GM12878 (cell line): ENCODE measurements at regions not wholly inside any gene's neighbourhood (a gene's known extent, or its start where the extent isn't known, plus 50 kb on each side); places are given as distances from the start of the nearest gene placed in this dataset.

Experiments
- ATAC-seq: fragments of 200-7000 bp; cut with Tn5 transposase; 3 replicates; pipeline ENCODE4 v1.9.1; 2020; ENCODE audit warnings: mild to moderate bottlenecking, moderate library complexity
- BruUV-seq: library from RNA; stranded (reverse); fragments of 400-500 nt; replicated peaks from 2 replicates; lab custom pipeline; 2021; lab: Mats Ljungman, UMichigan
- CTCF ChIA-PET: fragments of 300-600 bp; sonication (Branson Sonifier 250); formaldehyde crosslinking; extraction: SDS; loops from one replicate; lab custom pipeline; 2021; ENCODE audit warnings: inconsistent platforms; lab: Yijun Ruan, JAX
- POLR2A ChIA-PET: fragments of 350-600 bp; formaldehyde crosslinking; extraction: SDS; loops from one replicate; lab custom pipeline; 2021; ENCODE audit warnings: inconsistent platforms; lab: Charles Lee
- RAD21 ChIA-PET: fragments of 300-600 bp; sonication (Branson Sonifier 250); formaldehyde crosslinking; loops from one replicate; lab custom pipeline; 2023; ENCODE audit warnings: antibody characterized with exemption; ENCODE audit not compliant: unreplicated experiment; lab: Charles Lee
- SMC1A ChIA-PET: fragments of 300-600 bp; sonication (Branson Sonifier 250); formaldehyde crosslinking; loops from one replicate; lab custom pipeline; 2023; ENCODE audit not compliant: unreplicated experiment, uncharacterized antibody; lab: Charles Lee
- DNase-seq: peaks from one replicate; pipeline ENCODE4 v3.0.0-alpha.2; 2011; ENCODE audit warnings: low read depth, low spot score
- FAIRE-seq: peaks from 3 replicates; lab custom pipeline; 2011; peaks lifted over from hg19 to GRCh38; lab: Jason Lieb, UNC
- H2AFZ ChIP-seq: 2 replicates; pipeline ENCODE4 v1.6.0; 2011; ENCODE audit warnings: low read depth, low read length, control low read depth; ENCODE audit not compliant: control insufficient read depth
- H3K27ac ChIP-seq: 2 replicates; pipeline ENCODE4 v1.5.1; 2011; ENCODE audit warnings: control low read depth; ENCODE audit not compliant: control insufficient read depth, insufficient read depth
- H3K27me3 ChIP-seq, 2 experiments: replicated peaks in 1 of 2; 2 replicates each; pipeline versions ENCODE4 v1.6.0 to v1.6.1; 2011; ENCODE audit warnings: low read length in 1 of 2; ENCODE audit not compliant: control insufficient read depth in 2 of 2, insufficient read depth in 2 of 2
- H3K36me3 ChIP-seq, 2 experiments: 2 replicates each; pipeline ENCODE4 v1.5.1; 2011; ENCODE audit warnings: low read length in 1 of 2; ENCODE audit not compliant: control insufficient read depth in 2 of 2, insufficient read depth in 2 of 2
- H3K4me1 ChIP-seq: 2 replicates; pipeline ENCODE4 v1.6.1; 2011; ENCODE audit warnings: mild to moderate bottlenecking, low read length, moderate library complexity, mixed read lengths; ENCODE audit not compliant: control insufficient read depth, insufficient read depth
- H3K4me2 ChIP-seq: 2 replicates; pipeline ENCODE4 v1.6.0; 2011; ENCODE audit warnings: control low read depth; ENCODE audit not compliant: control insufficient read depth, insufficient read depth
- H3K4me3 ChIP-seq: fragments of 200-600 bp; sonication (generic); 2 replicates; pipeline ENCODE4 v1.5.1; 2016
- H3K79me2 ChIP-seq: 2 replicates; pipeline ENCODE4 v1.6.0; 2011; ENCODE audit warnings: low read length; ENCODE audit not compliant: control insufficient read depth, insufficient read depth
- H3K9ac ChIP-seq: 2 replicates; pipeline ENCODE4 v1.8.0; 2011; ENCODE audit warnings: low read length, control low read depth, mixed read lengths; ENCODE audit not compliant: control insufficient read depth, insufficient read depth
- H3K9me3 ChIP-seq: replicated peaks from 3 replicates; pipeline ENCODE4 v1.5.1; 2011; ENCODE audit warnings: mild to moderate bottlenecking, low read length; ENCODE audit not compliant: control insufficient read depth, insufficient read depth
- H4K20me1 ChIP-seq: 2 replicates; pipeline ENCODE4 v1.6.0; 2011; ENCODE audit not compliant: control insufficient read depth, insufficient read depth
- CHD4 ChIP-seq: fragments of 200-600 bp; sonication (generic); IDR thresholded peaks from 2 replicates; pipeline ENCODE4 v1.6.1; 2016; ENCODE audit warnings: mild to moderate bottlenecking
- JUNB ChIP-seq: IDR thresholded peaks from 2 replicates; pipeline ENCODE4 v1.6.1; 2016; ENCODE audit warnings: antibody characterized with exemption, mild to moderate bottlenecking
- KLF5 ChIP-seq: fragments of 450-650 bp; IDR thresholded peaks from 2 replicates; pipeline ENCODE4 v1.6.1; 2014; ENCODE audit warnings: mild to moderate bottlenecking; ENCODE audit not compliant: partially characterized antibody
- SUZ12 ChIP-seq: fragments of 200-600 bp; sonication (generic); IDR thresholded peaks from one replicate; pipeline ENCODE4 v1.6.1; 2018; ENCODE audit warnings: antibody characterized with exemption, mild to moderate bottlenecking; ENCODE audit not compliant: unreplicated experiment
- WGBS: methylation state at CpG from one replicate; pipeline ENCODE4 v1.1.6; 2016; ENCODE audit warnings: low lambda C conversion rate; ENCODE audit not compliant: insufficient replicate concordance, insufficient coverage; ENCODE audit errors: missing lambda C conversion rate; 5-methylcytosine and 5-hydroxymethylcytosine counted together
- in situ Hi-C: fragments of 300-500 bp; cut with MboI; formaldehyde crosslinking; loops from 9 replicates; pipeline ENCODE4 v1.14.3; 2018; ENCODE audit warnings: mixed read lengths
- intact Hi-C: fragments of 100-400 bp; cut with micrococcal nuclease; formaldehyde crosslinking; loops from one replicate; pipeline ENCODE4 v1.14.2; 2022; ENCODE audit not compliant: unreplicated experiment
- TF ChIP-seq, protein P1 (sequence below): IDR thresholded peaks from 2 replicates; pipeline ENCODE4 v1.6.1; 2011; ENCODE audit warnings: low read depth, low read length, improper control_type of control experiment, borderline replicate concordance

DNA sequence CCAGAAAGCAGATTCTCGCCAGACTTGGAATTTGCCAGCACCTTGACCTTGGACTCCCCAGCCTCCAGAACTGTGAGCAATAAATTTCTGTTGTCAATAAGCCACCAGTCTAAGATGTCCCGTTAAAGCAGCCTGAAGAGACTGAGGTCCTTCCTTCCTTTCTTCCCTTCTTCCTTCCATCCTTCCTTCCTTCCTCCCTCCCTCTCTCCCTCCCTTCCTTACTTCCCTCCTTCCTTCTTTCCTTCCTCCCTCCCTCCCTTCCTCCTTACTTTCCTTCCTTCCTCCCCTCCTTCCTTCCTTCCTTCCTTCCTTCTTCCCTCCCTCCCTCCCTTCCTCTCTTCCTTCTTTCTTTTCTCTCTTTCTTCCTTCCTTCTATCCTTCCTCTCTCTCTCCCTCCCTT lies 66.4 kb downstream of the NPTX2 start:
- Histone ChIP-seq H3K9me3 (no peaks in the 10 kb centered on the region; the same call in 2 of the 3 replicates), H3K36me3 (no peaks in the 10 kb centered on the region), H2AFZ (no peak overlapping the region), H3K79me2 (no peaks in the 10 kb centered on the region), H4K20me1 (no peaks in the 10 kb centered on the region), H3K4me1 (no peaks in the 10 kb centered on the region), H3K4me3 (no peak overlapping the region), H3K9ac (no peak overlapping the region), H3K27ac (no peak overlapping the region), H3K27me3 (no peaks in the 10 kb centered on the region; a peak in 2 of 4 replicates), H3K4me2 (no peak overlapping the region)
- in situ Hi-C loops = no loop called here
- no peak for TF ChIP-seq SUZ12
- TF ChIP-seq JUNB = no peak
- TF ChIP-seq, protein P1, sequence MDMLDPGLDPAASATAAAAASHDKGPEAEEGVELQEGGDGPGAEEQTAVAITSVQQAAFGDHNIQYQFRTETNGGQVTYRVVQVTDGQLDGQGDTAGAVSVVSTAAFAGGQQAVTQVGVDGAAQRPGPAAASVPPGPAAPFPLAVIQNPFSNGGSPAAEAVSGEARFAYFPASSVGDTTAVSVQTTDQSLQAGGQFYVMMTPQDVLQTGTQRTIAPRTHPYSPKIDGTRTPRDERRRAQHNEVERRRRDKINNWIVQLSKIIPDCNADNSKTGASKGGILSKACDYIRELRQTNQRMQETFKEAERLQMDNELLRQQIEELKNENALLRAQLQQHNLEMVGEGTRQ = no peak
- no TSS peak for BruUV-seq
- intact Hi-C loops = no loop called here
- ATAC-seq (no peak), DNase-seq (no peak), FAIRE-seq (no peak)
- SMC1A ChIA-PET = no interaction called here
- RAD21 ChIA-PET = no interaction called here
- 4% methylated on average over 2 of the region's 2 CpGs for WGBS
- POLR2A ChIA-PET = no interaction called here
- CTCF ChIA-PET = interaction anchor here (0.8 kb wide), 1 partner anchor 9 kb away, joined by 3 read pairs; no protein-coding TSS in a partner anchor

DNA sequence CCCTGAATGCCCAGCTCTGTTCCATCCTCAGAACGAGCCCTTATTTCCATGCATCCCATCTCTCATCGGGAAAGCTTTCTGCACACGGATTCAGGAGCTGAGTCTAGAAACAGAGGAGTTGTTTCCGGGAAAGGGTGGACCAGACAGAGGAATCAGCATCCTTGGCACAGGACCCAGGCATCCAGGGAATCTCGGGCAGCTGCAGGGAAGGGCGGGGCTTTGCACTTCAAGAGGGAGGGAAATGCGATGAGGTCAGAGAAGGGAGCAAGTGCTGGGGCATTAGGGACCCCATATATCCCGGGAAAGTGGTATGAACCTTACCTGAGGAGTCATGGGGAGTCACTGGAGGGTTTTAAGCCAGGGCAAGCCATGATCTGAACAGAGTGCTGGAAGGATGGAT lies 68.5 kb downstream of the NPTX2 start:
- 48% methylated on average over 8 of the region's 8 CpGs for WGBS
- in situ Hi-C loops = no loop called here
- ChIA-PET RAD21 (no interaction called here), CTCF (no interaction called here), POLR2A (no interaction called here), SMC1A (no interaction called here)
- H3K27ac ChIP-seq = no peak overlapping the region
- H3K36me3 ChIP-seq = no peaks in the 10 kb centered on the region
- H3K79me2 ChIP-seq = no peaks in the 10 kb centered on the region
- H3K4me1 ChIP-seq = no peaks in the 10 kb centered on the region
- FAIRE-seq (no peak), DNase-seq (no peak), ATAC-seq (no peak)
- no peak overlapping the region for H3K9ac ChIP-seq
- no peaks in the 10 kb centered on the region for H4K20me1 ChIP-seq
- H2AFZ ChIP-seq = no peak overlapping the region
- H3K27me3 ChIP-seq = no peaks in the 10 kb centered on the region; a peak in 2 of 4 replicates
- no TSS peak for BruUV-seq
- no peak overlapping the region for H3K4me2 ChIP-seq
- TF ChIP-seq KLF5 = no peak
- TF ChIP-seq CHD4 = no peak
- H3K9me3 ChIP-seq = peaks cover 4% of the 10 kb centered on the region; the same call in 1 of the 3 replicates
- intact Hi-C loops = no loop called here
- H3K4me3 ChIP-seq = no peak overlapping the region
